ENCODE measurements at regions not wholly inside any gene's neighbourhood (a gene's known extent, or its start where the extent isn't known, plus 50 kb on each side); places are given as distances from the start of the nearest gene placed in this dataset.
"Not testable (repeated sequence)": the region's sequence is repeated elsewhere in the genome, so short reads cannot be mapped to it uniquely, and the experiment has no call there.

GRCh38 chr11:13551834-13552233, 56.0 kb upstream of the PTH start:
- Mint-ChIP-seq H3K4me3 (peak overlapping the region; percentile 81), H3K9me3 (peaks cover 0 to 5% of the 10 kb centered on the region in 2 donors), H3K36me3 (peaks cover 12% of the 10 kb centered on the region), H3K27ac (peak overlapping the region; percentile 88), H3K27me3 (ENCODE audit: low read depth in 2 of 2) (no peaks in the 10 kb centered on the region), H3K4me1 (peaks cover 69 to 72% of the 10 kb centered on the region in 2 donors)
- H3K4me3 ChIP-seq (ENCODE audit: low read length) = no peak overlapping the region
- no peaks in the 10 kb centered on the region for H3K27me3 ChIP-seq (ENCODE audit: control insufficient read depth, insufficient read depth, low read length)
- H3K27ac ChIP-seq (ENCODE audit: low read length) = peak overlapping the region; percentile 4
- 73% methylated on average over 6 of the region's 6 CpGs for WGBS (ENCODE audit: insufficient coverage)
- no peak for TF ChIP-seq CTCF (IDR thresholded peaks at IDR 0.05)
- H3K9me3 ChIP-seq (ENCODE audit: control insufficient read depth, insufficient read depth, low read length) = no peaks in the 10 kb centered on the region
- intact Hi-C loops (cut with micrococcal nuclease) = no loop called here
- H3K4me1 ChIP-seq (ENCODE audit: control insufficient read depth, insufficient read depth, low read length) = peaks cover 47% of the 10 kb centered on the region
- peak in 1 of 3 donors; percentile 16 for ATAC-seq
- H3K36me3 ChIP-seq (ENCODE audit: control insufficient read depth, insufficient read depth, low read length) = no peaks in the 10 kb centered on the region
- no peak for DNase-seq

- Mint-ChIP-seq H3K27ac (peak overlapping the region; percentile 88), H3K36me3 (peaks cover 14% of the 10 kb centered on the region), H3K27me3 (ENCODE audit: low read depth in 2 of 2) (no peaks in the 10 kb centered on the region), H3K9me3 (peaks cover 0 to 6% of the 10 kb centered on the region in 2 donors), H3K4me1 (peaks cover 69 to 72% of the 10 kb centered on the region in 2 donors), H3K4me3 (peak overlapping the region; percentile 81)
- Histone ChIP-seq H3K4me3 (ENCODE audit: low read length) (no peak overlapping the region), H3K27ac (ENCODE audit: low read length) (peak overlapping the region; percentile 27), H3K9me3 (ENCODE audit: control insufficient read depth, insufficient read depth, low read length) (peaks cover 8% of the 10 kb centered on the region), H3K4me1 (ENCODE audit: control insufficient read depth, insufficient read depth, low read length) (peaks cover 47% of the 10 kb centered on the region), H3K36me3 (ENCODE audit: control insufficient read depth, insufficient read depth, low read length) (no peaks in the 10 kb centered on the region), H3K27me3 (ENCODE audit: control insufficient read depth, insufficient read depth, low read length) (no peaks in the 10 kb centered on the region)
- no peak for TF ChIP-seq CTCF (IDR thresholded peaks at IDR 0.05)
- intact Hi-C loops (cut with micrococcal nuclease) = loop anchor here (1.0 kb wide), 1 partner anchor 118 kb away; the partner anchor contains the start of gene FAR1
- DNase-seq (peak; percentile 31 to 52), ATAC-seq (peak; percentile 92 to 99 (median 95))
- 33% methylated on average over 1 of the region's 1 CpG for WGBS (ENCODE audit: insufficient coverage)
Measured at GRCh38 chr11:13550761-13551160, 55.0 kb upstream of the PTH start.

- Mint-ChIP-seq H3K4me1 (peaks cover 40 to 41% of the 10 kb centered on the region in 2 donors), H3K36me3 (peaks cover 20% of the 10 kb centered on the region), H3K9me3 (peaks cover 4 to 16% of the 10 kb centered on the region in 2 donors)
- ATAC-seq; H3K9me3 ChIP-seq (ENCODE audit: control insufficient read depth, insufficient read depth, low read length); H3K36me3 ChIP-seq (ENCODE audit: control insufficient read depth, insufficient read depth, low read length); H3K27me3 Mint-ChIP-seq (ENCODE audit: low read depth in 2 of 2); H3K4me3 Mint-ChIP-seq; H3K27ac Mint-ChIP-seq; H3K27me3 ChIP-seq (ENCODE audit: control insufficient read depth, insufficient read depth, low read length); DNase-seq; H3K4me3 ChIP-seq (ENCODE audit: low read length); H3K27ac ChIP-seq (ENCODE audit: low read length); intact Hi-C loops (cut with micrococcal nuclease): not testable (repeated sequence)
- H3K4me1 ChIP-seq (ENCODE audit: control insufficient read depth, insufficient read depth, low read length) = peaks cover 26% of the 10 kb centered on the region
- WGBS (ENCODE audit: insufficient coverage) = 98% methylated on average over 2 of the region's 2 CpGs
Measured at GRCh38 chr11:13546092-13546491, 50.3 kb upstream of the PTH start.

Data from natural killer cell (primary cell).